ENCODE measurements at regions not wholly inside any gene's neighbourhood (a gene's known extent, or its start where the extent isn't known, plus 50 kb on each side); places are given as distances from the start of the nearest gene placed in this dataset.

- no peak for TF ChIP-seq CTCF (IDR thresholded peaks at IDR 0.05; ENCODE audit: extremely low read depth, insufficient read depth, missing control alignments)
- in situ Hi-C loops (cut with MboI; ENCODE audit: low pct_unique_long_range_greater_than_20kb, low sequenced_read_pairs, unreplicated experiment): no loop called here
- no peak for DNase-seq (ENCODE audit: low spot score)
Measured at GRCh38 chr10:9294132-9294663, 1239.7 kb downstream of the GATA3 start.

- in situ Hi-C loops (cut with MboI; ENCODE audit: low pct_unique_long_range_greater_than_20kb, low sequenced_read_pairs, unreplicated experiment): no loop called here
- peak; percentile 5 for DNase-seq (ENCODE audit: low spot score)
- TF ChIP-seq CTCF (IDR thresholded peaks at IDR 0.05; ENCODE audit: extremely low read depth, insufficient read depth, missing control alignments): no peak
Measured at GRCh38 chr10:9294865-9295264, 1240.4 kb downstream of the GATA3 start.

GRCh38 chr10:9296190-9296589 lies 1241.7 kb downstream of the GATA3 start:
- DNase-seq (ENCODE audit: low spot score): no peak
- TF ChIP-seq CTCF (IDR thresholded peaks at IDR 0.05; ENCODE audit: extremely low read depth, insufficient read depth, missing control alignments): no peak
- in situ Hi-C loops (cut with MboI; ENCODE audit: low pct_unique_long_range_greater_than_20kb, low sequenced_read_pairs, unreplicated experiment): no loop called here

- no peak for DNase-seq (ENCODE audit: low spot score)
- in situ Hi-C loops (cut with MboI; ENCODE audit: low pct_unique_long_range_greater_than_20kb, low sequenced_read_pairs, unreplicated experiment): no loop called here
Measured at GRCh38 chr10:9297580-9297979, 1243.1 kb downstream of the GATA3 start.

GRCh38 chr10:9299966-9300365 lies 1245.5 kb downstream of the GATA3 start:
- no peak for TF ChIP-seq CTCF (IDR thresholded peaks at IDR 0.05; ENCODE audit: extremely low read depth, insufficient read depth, missing control alignments)
- in situ Hi-C loops (cut with MboI; ENCODE audit: low pct_unique_long_range_greater_than_20kb, low sequenced_read_pairs, unreplicated experiment): no loop called here
- no peak for DNase-seq (ENCODE audit: low spot score)

More at GRCh38 chr10:9297580-9297979, 1243.1 kb downstream of the GATA3 start:
- TF ChIP-seq CTCF (IDR thresholded peaks at IDR 0.05; ENCODE audit: extremely low read depth, insufficient read depth, missing control alignments): no peak

GRCh38 chr10:9301148-9301547 lies 1246.7 kb downstream of the GATA3 start:
- no peak for DNase-seq (ENCODE audit: low spot score)
- in situ Hi-C loops (cut with MboI; ENCODE audit: low pct_unique_long_range_greater_than_20kb, low sequenced_read_pairs, unreplicated experiment): no loop called here

More at GRCh38 chr10:9301148-9301547, 1246.7 kb downstream of the GATA3 start:
- TF ChIP-seq CTCF (IDR thresholded peaks at IDR 0.05; ENCODE audit: extremely low read depth, insufficient read depth, missing control alignments): no peak

All from GM13977 (cell line).